Thyroid gland (tissue), 4 donors: ENCODE measurements at regions not wholly inside any gene's neighbourhood (a gene's known extent, or its start where the extent isn't known, plus 50 kb on each side); places are given as distances from the start of the nearest gene placed in this dataset.
A peak's percentile ranks its signal among the peaks of the same experiment; 100 is the strongest.
"Not testable (repeated sequence)": the region's sequence is repeated elsewhere in the genome, so short reads cannot be mapped to it uniquely, and the experiment has no call there.

Source experiments
- DNase-seq, 2 donors: peaks; one replicate each; pipeline ENCODE4 v3.0.0-alpha.2; 2019
- H3K27ac ChIP-seq, 3 donors: fragments of 200-600 bp; sonication (generic); 1 replicate in 2 of 3; 2 replicates in 1 of 3; pipeline ENCODE4 v1.5.1; 2016 to 2019; ENCODE audit warnings: mild to moderate bottlenecking in 1 of 3, moderate library complexity in 1 of 3
- H3K27me3 ChIP-seq: fragments of 200-600 bp; sonication (generic); one replicate; pipeline ENCODE4 v1.5.1; 2019
- H3K36me3 ChIP-seq, 2 donors: fragments of 200-600 bp; sonication (generic); one replicate each; pipeline ENCODE4 v1.5.1; 2016 to 2019
- H3K4me1 ChIP-seq, 2 donors: fragments of 200-600 bp; sonication (generic); one replicate each; pipeline ENCODE4 v1.5.1; 2017 to 2019
- H3K4me3 ChIP-seq, 3 donors: fragments of 200-600 bp; sonication (generic); replicated peaks in 1 of 3; 1 replicate in 2 of 3; 2 replicates in 1 of 3; pipeline ENCODE4 v1.5.1; 2016; ENCODE audit warnings: mild to moderate bottlenecking in 1 of 3
- H3K9me3 ChIP-seq: fragments of 200-600 bp; sonication (generic); one replicate; pipeline ENCODE4 v1.5.1; 2017
- POLR2A ChIP-seq, 2 donors: fragments of 450-650 bp; IDR thresholded peaks; one replicate each; pipeline ENCODE4 v1.6.1; 2017; ENCODE audit warnings: antibody characterized with exemption in 2 of 2, mild to moderate bottlenecking in 2 of 2, moderate library complexity in 1 of 2
- WGBS, 2 donors: methylation state at CpG; one replicate each; pipeline ENCODE4 v1.1.5; 2017; 5-methylcytosine and 5-hydroxymethylcytosine counted together
- intact Hi-C: fragments of 100-400 bp; cut with DNase I; formaldehyde crosslinking; loops from one replicate; pipeline ENCODE4 v1.15.1; 2023
- TF ChIP-seq, protein P1 (sequence below), 6 experiments: fragments of 200-600 bp in 3 of 6; fragments of 450-650 bp in 3 of 6; sonication (generic) in 3 of 6; IDR thresholded peaks; one replicate each; pipeline ENCODE4 v1.5.1; 2016 to 2019; ENCODE audit warnings: antibody characterized with exemption in 6 of 6, mild to moderate bottlenecking in 2 of 6, inconsistent platforms in 1 of 6, moderate library complexity in 1 of 6

DNA sequence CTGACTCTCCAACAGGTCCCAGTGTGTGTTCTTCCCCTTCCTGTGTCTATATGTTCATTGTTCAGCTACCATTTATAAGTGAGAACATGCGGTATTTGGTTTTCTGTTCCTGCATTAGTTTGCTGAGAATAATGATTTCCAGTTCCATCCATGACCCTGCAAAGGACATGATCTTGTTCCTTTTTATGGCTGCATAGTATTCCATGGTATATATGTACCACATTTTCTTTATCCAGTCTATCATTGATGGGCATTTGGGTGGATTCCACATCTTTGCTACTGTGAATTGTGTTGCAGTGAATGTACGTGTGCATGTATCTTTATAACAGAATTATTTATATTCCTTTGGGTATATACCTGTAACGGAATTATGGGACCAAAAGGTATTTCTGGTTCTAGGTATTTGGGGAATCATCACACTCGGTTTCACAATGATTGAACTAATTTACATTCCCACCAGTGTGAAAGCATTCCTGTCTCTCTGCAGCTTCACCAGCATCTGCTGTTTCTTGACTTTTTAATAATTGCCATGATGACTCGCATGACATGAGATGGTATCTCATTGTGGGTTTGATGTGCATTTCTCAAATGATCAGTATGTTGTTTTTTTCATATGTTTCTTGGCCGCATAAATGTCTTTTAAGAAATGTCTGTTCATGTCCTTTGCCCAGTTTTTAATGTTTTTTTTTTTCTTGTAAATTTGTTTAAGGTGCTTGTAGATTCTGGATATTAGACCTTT lies 60.2 kb downstream of the LSMEM1 start:
- WGBS, 2 donors = 92 to 95% methylated on average over 6 of the region's 6 CpGs
- DNase-seq = no peak
- H3K36me3 ChIP-seq = no peaks in the 10 kb centered on the region
- intact Hi-C loops = no loop called here
- H3K4me1 ChIP-seq = no peaks in the 10 kb centered on the region
- no peaks in the 10 kb centered on the region for H3K9me3 ChIP-seq
- no peak overlapping the region for H3K4me3 ChIP-seq
- H3K27me3 ChIP-seq = no peaks in the 10 kb centered on the region
- TF ChIP-seq, protein P1, sequence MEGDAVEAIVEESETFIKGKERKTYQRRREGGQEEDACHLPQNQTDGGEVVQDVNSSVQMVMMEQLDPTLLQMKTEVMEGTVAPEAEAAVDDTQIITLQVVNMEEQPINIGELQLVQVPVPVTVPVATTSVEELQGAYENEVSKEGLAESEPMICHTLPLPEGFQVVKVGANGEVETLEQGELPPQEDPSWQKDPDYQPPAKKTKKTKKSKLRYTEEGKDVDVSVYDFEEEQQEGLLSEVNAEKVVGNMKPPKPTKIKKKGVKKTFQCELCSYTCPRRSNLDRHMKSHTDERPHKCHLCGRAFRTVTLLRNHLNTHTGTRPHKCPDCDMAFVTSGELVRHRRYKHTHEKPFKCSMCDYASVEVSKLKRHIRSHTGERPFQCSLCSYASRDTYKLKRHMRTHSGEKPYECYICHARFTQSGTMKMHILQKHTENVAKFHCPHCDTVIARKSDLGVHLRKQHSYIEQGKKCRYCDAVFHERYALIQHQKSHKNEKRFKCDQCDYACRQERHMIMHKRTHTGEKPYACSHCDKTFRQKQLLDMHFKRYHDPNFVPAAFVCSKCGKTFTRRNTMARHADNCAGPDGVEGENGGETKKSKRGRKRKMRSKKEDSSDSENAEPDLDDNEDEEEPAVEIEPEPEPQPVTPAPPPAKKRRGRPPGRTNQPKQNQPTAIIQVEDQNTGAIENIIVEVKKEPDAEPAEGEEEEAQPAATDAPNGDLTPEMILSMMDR (IDR thresholded peaks at IDR 0.05) = no peak
- no peak for TF ChIP-seq POLR2A (IDR thresholded peaks at IDR 0.05)
- H3K27ac ChIP-seq = no peak overlapping the region

DNA sequence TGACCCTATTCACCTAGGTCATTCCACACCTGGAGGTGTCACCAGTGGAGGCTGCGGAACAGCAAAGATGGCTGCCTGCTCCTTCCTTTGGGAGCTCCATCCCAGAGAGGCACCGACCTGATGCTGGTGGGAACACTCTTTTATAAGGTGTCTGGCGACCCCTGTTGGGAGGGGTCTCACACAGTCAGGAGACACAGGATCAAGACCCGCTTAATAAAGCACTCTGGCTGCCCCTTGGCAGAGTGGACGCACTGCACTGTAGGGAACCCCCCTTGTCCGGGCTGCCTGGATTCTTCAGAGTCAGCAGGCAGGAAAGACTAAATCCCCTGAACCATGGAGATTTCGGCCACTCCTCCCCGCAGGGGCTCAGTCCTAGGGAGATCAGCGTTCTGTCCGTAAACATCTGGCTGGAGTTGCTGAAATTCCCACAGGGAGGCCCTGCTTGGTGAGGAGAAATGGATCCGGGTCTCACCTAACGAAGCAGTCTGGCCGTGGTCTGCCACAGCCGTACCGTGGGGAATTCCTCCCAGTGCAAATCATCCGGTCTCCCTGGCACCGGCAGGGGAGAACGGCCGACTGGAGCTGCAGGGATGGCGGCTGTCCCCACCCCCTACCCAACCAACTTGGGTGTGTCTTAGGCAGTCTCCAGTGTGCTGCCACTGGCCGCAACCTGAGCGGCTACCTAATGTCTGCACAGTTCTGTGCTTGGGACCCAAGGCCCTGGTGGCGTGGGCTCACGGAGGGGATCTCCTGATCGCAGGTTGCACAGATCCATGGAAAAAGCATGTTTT lies 66.1 kb downstream of the LSMEM1 start:
- no peaks in the 10 kb centered on the region for H3K27me3 ChIP-seq

DNA sequence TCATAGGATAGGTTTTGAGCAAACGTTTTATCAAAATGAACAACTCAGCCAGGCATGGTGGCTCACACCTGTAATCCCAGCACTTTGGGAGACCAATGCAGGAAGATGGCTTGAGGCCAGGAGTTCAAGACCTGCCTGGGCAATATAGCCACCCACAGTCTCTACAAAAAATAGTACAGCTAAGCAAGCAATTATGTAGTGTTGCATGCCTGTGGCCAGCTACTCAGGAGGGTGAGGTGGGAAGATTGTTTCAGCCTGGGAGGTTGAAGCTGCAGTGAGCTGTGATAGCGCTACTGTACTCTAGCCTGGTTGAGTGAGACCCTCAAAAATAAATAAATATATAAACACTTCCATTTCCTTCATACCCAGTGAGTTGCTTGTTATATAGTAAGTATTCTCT lies 67.1 kb downstream of the LSMEM1 start:
- WGBS, 2 donors = 85 to 87% methylated on average over 2 of the region's 2 CpGs
- intact Hi-C loops = no loop called here
- no peaks in the 10 kb centered on the region for H3K4me1 ChIP-seq

More for the DNA sequence above, 66.1 kb downstream of the LSMEM1 start:
- no peak for DNase-seq
- no peak overlapping the region for H3K4me3 ChIP-seq
- WGBS, 2 donors = 81 to 89% methylated on average over 17 to 21 of the region's 25 CpGs
- H3K4me1 ChIP-seq = no peaks in the 10 kb centered on the region
- H3K36me3 ChIP-seq = no peaks in the 10 kb centered on the region
- H3K9me3 ChIP-seq = no peaks in the 10 kb centered on the region
- TF ChIP-seq POLR2A (IDR thresholded peaks at IDR 0.05) = no peak
- TF ChIP-seq, protein P1 (IDR thresholded peaks at IDR 0.05) = no peak
- intact Hi-C loops = no loop called here
- no peak overlapping the region for H3K27ac ChIP-seq

DNA sequence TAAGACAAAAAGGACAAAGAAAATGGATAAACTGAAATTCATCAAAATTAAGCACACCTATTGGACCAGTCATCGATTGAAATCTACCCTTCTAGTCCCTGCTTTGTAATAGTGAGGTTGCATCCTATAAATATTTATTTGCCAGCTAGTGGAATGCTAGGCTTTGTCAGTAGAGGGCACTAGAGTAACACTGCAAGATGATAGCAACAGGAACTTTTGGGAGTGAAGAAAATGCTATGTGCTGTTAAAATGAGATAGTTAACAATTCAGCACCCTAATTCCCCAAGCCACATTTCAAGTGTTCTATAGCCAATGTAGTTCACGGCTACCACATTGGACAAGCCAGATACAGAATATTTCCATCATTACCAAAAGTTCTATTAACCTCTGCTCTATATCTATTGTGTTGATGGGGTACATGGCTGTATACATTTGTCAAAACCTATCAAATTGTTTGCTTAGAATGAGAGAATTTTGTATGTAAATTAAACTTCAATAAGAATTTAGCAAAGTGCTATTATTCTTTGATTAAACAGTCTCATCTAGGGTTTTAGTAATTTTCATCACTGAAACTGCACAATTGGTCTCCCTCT lies 69.8 kb downstream of the LSMEM1 start:
- H3K9me3 ChIP-seq = no peaks in the 10 kb centered on the region
- DNase-seq = no peak
- TF ChIP-seq, protein P1 (IDR thresholded peaks at IDR 0.05) = peak; percentile 71 to 95 (median 84)
- TF ChIP-seq POLR2A (IDR thresholded peaks at IDR 0.05) = no peak
- H3K4me1 ChIP-seq = no peaks in the 10 kb centered on the region
- H3K27me3 ChIP-seq = no peaks in the 10 kb centered on the region
- H3K4me3 ChIP-seq = no peak overlapping the region
- 23 to 30% methylated on average over 2 of the region's 2 CpGs for WGBS, 2 donors
- H3K36me3 ChIP-seq = no peaks in the 10 kb centered on the region
- no peak overlapping the region for H3K27ac ChIP-seq
- intact Hi-C loops = loop anchor here (10.0 kb wide), 1 partner anchor 874 kb away; no protein-coding TSS in a partner anchor

More for the DNA sequence above, 67.1 kb downstream of the LSMEM1 start:
- TF ChIP-seq, protein P1 (IDR thresholded peaks at IDR 0.05) = no peak
- TF ChIP-seq POLR2A (IDR thresholded peaks at IDR 0.05) = no peak
- no peaks in the 10 kb centered on the region for H3K9me3 ChIP-seq
- no peak overlapping the region for H3K27ac ChIP-seq
- H3K4me3 ChIP-seq = no peak overlapping the region
- H3K36me3 ChIP-seq = no peaks in the 10 kb centered on the region
- DNase-seq = no peak
- H3K27me3 ChIP-seq = no peaks in the 10 kb centered on the region

DNA sequence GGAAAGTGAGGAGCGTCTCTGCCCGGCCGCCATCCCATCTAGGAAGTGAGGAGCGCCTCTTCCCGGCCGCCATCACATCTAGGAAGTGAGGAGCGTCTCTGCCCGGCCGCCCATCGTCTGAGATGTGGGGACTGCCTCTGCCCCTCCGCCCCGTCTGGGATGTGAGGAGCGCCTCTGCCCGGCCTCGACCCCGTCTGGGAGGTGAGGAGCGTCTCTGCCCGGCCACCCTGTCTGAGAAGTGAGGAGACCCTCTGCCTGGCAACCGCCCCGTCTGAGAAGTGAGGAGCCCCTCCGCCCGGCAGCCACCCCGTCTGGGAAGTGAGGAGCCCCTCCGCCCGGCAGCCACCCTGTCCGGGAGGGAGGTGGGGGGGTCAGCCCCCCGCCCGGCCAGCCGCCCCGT lies 70.7 kb downstream of the LSMEM1 start:
- intact Hi-C loops = loop anchor here (10.0 kb wide), 1 partner anchor 873 kb away; no protein-coding TSS in a partner anchor
- DNase-seq, H3K36me3 ChIP-seq, H3K27ac ChIP-seq, H3K4me1 ChIP-seq, H3K9me3 ChIP-seq, H3K27me3 ChIP-seq, H3K4me3 ChIP-seq: not testable (repeated sequence)
- 100% methylated on average over 1 of the region's 30 CpGs; no CpG with 5 or more reads in 1 of the 2 donors for WGBS, 2 donors
